Epithelial cell of esophagus (primary cell): ENCODE measurements at regions not wholly inside any gene's neighbourhood (a gene's known extent, or its start where the extent isn't known, plus 50 kb on each side); places are given as distances from the start of the nearest gene placed in this dataset.

Experiments
- DNase-seq: peaks from one replicate; pipeline ENCODE4 v3.0.0; 2010; ENCODE audit warnings: low read depth
- H3K4me3 ChIP-seq: 2 replicates; pipeline ENCODE4 v1.5.1; 2011; ENCODE audit warnings: mild to moderate bottlenecking, low read length, control low read depth
- TF ChIP-seq, protein P1 (sequence below): IDR thresholded peaks from 2 replicates; pipeline ENCODE4 v1.5.1; 2011; ENCODE audit warnings: low read depth, mild to moderate bottlenecking, low read length, control low read depth, inconsistent platforms; ENCODE audit not compliant: insufficient read depth; ENCODE audit errors: missing control alignments

DNA sequence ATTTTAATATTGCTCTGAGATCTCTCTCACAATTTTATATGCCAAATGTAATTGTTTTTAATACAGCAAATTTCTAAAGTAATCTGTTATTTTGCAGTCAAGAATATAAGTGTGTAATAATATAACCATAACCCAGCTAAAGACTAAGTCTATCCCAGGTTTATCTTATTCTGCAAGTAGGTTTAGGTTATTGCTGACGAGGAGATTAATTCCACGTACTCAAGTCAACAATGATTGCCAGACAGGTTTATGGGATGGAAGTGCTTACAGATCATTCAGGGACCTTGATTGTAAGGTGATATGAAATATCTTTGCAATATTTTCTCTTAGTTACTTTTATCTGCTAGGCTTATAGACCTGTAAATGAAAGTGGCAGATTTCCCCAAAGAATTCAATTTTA lies 698.3 kb downstream of the HDGFL1 start:
- DNase-seq, result no peak
- TF ChIP-seq, protein P1, sequence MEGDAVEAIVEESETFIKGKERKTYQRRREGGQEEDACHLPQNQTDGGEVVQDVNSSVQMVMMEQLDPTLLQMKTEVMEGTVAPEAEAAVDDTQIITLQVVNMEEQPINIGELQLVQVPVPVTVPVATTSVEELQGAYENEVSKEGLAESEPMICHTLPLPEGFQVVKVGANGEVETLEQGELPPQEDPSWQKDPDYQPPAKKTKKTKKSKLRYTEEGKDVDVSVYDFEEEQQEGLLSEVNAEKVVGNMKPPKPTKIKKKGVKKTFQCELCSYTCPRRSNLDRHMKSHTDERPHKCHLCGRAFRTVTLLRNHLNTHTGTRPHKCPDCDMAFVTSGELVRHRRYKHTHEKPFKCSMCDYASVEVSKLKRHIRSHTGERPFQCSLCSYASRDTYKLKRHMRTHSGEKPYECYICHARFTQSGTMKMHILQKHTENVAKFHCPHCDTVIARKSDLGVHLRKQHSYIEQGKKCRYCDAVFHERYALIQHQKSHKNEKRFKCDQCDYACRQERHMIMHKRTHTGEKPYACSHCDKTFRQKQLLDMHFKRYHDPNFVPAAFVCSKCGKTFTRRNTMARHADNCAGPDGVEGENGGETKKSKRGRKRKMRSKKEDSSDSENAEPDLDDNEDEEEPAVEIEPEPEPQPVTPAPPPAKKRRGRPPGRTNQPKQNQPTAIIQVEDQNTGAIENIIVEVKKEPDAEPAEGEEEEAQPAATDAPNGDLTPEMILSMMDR, result no peak
- H3K4me3 ChIP-seq, result no peak overlapping the region

DNA sequence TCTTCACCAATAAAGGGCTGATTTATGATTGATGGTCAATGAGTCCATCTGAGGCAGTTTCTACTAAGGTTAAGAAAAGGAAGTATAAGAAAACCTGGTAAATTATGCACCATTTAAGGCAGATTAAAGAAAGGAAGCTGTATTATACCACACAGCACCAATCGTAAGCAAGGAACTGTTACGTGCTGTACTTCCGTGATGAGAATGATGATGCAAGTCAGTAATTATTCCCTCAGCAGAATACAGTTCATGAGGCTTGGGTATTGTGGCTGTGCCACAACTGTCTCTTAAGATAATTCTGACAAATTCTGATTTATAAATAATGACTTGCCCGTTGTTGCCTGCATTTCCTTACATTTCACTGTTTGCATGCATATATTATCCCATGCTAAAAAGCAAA lies 699.0 kb downstream of the HDGFL1 start:
- no peak for DNase-seq
- H3K4me3 ChIP-seq, result no peak overlapping the region
- TF ChIP-seq, protein P1, result no peak

DNA sequence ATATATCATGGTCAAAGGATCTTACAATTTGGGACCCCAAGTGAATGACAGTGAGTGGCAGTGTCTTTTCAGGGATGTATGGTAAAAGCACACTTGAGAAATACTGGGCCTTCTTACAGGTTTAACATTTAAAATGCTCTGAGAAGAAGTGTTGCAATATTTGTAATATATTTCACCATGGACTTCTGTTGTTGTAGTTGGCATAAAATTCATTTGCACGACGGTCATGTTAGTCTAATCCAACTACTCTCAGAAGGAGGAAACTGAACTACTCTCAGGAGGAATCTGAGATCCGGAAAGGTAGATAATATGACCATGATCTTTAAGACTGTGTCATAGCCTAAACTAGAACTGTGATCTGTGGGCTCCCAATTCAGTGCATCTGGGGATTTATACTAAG lies 700.1 kb downstream of the HDGFL1 start:
- no peak overlapping the region for H3K4me3 ChIP-seq
- TF ChIP-seq, protein P1, result no peak
- peak; percentile 53 for DNase-seq

DNA sequence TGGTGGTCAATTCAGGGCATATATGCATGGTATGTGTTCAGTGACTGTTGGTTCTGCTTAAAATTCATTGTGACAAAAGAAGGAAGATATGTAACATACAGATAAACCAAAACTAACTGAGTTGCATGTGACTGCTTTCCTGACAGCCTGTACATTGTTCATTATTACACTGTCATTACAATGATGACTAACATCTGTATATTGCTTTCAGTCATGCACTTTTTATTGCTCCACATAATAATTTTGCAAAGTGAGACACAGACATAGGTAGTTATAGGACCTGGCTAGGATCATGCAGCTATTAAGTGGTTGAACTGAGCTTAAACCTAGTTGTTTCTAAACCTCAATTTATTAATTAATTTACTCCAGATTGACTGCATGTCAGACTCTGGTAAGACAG lies 703.2 kb downstream of the HDGFL1 start:
- peak; percentile 22 for DNase-seq
- TF ChIP-seq, protein P1, result no peak

DNA sequence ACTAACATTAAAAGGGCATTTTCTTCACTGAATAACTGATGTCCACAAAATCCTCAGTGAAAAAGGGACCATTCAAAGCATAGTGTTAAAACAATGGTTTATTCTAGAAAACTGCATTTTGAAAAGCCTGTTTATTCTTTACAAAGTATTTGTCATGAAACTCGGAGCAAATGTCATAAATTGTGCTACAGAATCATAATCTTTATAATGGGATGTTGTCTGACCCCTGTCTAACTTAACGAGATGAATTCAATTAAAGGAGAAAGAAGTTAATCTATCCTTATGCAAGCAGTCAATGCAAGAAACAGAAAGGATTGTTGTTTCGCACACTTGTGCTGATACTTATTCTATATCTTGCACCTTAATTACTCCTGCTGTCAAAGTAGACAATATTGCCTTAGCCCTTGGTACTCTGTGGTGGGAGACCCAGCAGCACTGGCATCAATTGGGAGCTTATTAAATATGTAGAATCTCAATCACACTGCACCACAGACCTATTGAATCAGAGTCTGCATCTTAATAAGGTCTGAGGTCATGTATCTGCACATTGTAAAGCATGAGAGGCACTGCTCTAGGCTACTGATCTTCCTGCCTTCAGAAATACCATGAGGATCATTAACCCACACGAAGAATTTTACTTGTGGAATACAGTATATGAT lies 708.3 kb downstream of the HDGFL1 start:
- TF ChIP-seq, protein P1, result no peak
- no peak for DNase-seq

More for the DNA sequence above, 703.2 kb downstream of the HDGFL1 start:
- H3K4me3 ChIP-seq, result no peak overlapping the region

DNA sequence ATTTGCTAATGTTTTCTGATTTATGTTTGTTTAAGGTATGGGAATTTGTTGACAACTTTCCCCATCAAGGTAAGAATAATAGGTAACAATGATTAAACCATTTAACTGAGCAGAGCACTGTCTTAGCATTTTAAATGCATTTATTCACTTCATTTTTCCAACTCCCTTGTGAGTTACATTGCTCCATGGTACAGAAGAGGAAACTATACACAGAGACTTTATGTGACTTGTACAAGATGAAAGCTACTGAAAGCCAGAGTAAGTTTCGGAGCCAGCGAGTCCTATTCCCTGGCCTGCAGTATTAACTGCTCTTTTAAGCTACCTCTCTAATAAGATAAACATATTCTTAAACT lies 708.8 kb downstream of the HDGFL1 start:
- TF ChIP-seq, protein P1, result no peak
- H3K4me3 ChIP-seq, result no peak overlapping the region
- no peak for DNase-seq

More for the DNA sequence above, 708.3 kb downstream of the HDGFL1 start:
- H3K4me3 ChIP-seq, result no peak overlapping the region

DNA sequence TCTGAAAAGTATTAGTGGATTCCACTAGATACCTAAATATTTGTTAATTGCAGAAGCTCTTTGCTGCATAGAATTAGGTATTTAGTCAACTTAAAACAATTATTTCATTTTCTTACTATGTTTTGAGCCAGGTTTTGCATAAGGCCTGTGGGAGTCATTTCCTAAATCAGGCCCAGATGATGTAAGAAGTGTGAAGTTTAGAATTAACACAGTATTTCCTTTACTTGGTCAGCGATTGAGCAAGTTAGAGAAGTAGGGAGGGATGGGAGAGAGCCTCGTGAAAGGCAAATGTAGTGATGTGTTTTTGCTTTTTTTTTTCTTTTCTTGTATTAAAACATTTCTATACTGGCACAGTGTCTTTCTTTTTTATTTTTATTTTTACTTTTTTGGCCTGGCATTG lies 711.1 kb downstream of the HDGFL1 start:
- no peak for DNase-seq
- TF ChIP-seq, protein P1, result no peak
- no peak overlapping the region for H3K4me3 ChIP-seq
